HG03442 (cell line): ENCODE measurements at regions not wholly inside any gene's neighbourhood (a gene's known extent, or its start where the extent isn't known, plus 50 kb on each side); places are given as distances from the start of the nearest gene placed in this dataset.

Experiments
- ATAC-seq: cut with Tn5 transposase; IDR thresholded peaks from one replicate; pipeline ENCODE4 v1.9.1; 2021; ENCODE audit warnings: mild to moderate bottlenecking, moderate library complexity; ENCODE audit not compliant: unreplicated experiment

DNA sequence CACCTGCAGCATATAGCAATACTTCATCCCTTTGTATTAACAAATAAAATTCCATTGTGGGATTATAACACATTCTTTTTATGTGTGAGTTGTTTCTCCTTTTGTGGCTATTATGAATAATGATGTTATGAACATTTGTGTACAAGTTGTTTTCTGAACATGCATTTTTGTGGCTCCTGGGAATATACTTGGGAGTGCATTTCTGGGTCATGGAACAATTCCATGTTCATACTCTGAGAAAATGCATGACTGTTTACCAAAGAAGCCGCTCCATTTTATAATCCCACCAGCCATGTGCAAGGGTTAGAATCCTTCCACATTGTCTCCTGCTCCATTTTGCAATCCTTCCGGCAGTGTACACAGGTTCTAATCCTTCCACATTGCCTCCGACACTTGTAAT, 713.8 kb downstream of the TBC1D22A start:
- no peak for ATAC-seq

DNA sequence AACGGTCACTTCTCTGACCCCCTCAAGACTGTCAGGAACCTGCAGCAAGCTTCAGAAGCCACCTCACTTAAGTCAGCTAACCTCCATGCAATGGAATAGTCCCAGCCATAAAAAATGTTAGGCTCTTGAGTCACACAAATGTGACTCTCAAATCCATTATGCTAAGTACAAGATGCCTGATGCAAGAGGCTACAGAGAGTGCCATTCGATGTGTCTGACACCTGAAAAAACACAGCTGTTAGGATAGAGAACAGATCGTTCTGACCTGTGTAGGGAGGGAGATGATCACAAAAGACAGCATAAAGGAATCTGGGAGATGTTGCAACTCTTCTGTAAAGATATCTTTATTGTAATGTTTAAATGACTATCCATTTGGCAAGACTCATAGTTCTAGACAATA, 712.4 kb downstream of the TBC1D22A start:
- ATAC-seq: no peak

- no peak for ATAC-seq
Observed at GRCh38 chr22:47474464-47474863, 712.0 kb downstream of the TBC1D22A start.

GRCh38 chr22:47472636-47473035, 710.2 kb downstream of the TBC1D22A start:
- ATAC-seq: no peak

- ATAC-seq: no peak
Observed at GRCh38 chr22:47471406-47471805, 709.0 kb downstream of the TBC1D22A start.

DNA sequence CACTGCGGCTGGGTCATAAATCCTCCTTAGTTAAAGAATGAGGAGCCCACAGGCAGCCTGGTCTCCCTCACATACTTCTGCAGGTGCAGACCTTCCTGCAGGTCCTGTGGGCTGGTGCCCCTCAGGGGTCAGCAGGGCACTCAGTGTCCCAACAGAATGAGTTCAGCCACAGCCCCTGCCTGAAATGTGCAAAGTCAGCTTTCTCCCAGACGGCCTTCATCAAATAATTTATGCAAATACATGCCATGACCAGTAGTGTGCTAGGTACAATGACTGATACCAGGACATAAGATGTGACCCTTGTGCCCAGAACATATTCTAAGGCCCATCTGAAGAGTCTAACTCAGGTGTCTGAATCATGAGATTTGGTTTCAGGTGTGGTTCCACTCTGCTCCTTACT, 703.4 kb downstream of the TBC1D22A start:
- no peak for ATAC-seq

DNA sequence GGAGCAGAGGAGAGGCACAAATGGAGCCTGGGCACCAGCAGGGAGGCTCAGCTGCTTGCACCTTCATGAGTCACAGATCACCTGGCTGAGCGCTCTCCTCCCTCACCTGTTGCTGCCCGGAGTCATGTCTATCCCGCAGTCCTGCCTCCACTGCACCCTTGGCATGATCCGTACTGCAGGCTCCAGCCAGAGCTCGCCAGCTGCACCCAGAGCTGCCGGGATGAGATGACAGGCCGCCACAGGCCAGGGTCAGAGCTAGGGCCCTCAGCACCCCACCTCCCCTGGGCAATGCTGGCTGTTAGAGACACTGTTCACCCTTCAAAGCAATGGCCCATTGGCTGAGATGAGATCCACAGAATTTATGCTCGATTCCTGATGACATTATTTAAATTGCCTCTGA, 702.8 kb downstream of the TBC1D22A start:
- ATAC-seq: no peak

DNA sequence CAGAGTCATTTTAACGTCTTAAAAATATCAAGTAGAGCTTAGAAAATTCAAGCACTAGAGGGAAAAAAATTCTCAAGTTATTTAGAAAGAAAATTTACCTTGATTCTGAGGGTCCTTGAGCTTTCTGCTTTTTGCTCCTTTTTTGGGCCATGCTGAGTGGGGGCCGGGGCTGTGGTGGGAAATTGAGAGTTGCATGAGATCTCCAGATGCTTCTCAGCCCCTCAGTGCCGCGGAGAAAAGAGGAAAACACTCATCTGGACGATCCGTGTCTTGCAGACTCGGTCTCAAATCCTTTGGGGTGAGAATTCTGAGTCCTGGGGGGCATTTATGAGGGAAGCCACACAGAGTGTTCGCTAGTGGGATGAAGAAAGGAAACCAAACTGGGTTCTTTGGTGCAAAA, 700.8 kb downstream of the TBC1D22A start:
- ATAC-seq: no peak

- no peak for ATAC-seq
Observed at GRCh38 chr22:47460861-47461260, 698.4 kb downstream of the TBC1D22A start.

- ATAC-seq: no peak
Observed at GRCh38 chr22:47460176-47460575, 697.7 kb downstream of the TBC1D22A start.

DNA sequence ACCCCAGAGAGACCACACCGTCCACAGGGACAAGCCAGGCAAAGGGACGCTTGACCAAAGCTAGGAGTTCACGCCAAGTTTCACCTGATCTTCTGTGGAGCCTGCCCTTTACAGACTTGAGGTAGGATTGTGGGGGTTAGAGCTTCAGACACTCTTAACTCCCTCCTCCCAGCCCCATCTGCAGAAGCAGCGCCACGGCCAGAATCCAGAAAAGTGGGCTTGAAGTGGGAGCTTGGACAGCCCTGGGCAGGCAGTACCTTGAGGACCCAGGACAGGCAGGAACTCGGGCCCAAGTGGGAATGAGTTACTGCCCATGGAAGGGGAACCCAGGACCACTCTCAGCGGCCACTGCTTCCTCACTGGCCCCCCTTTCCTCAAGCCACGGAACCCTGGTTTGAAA, 695.9 kb downstream of the TBC1D22A start:
- no peak for ATAC-seq

GRCh38 chr22:47457509-47458300, 695.3 kb downstream of the TBC1D22A start:
- no peak for ATAC-seq

DNA sequence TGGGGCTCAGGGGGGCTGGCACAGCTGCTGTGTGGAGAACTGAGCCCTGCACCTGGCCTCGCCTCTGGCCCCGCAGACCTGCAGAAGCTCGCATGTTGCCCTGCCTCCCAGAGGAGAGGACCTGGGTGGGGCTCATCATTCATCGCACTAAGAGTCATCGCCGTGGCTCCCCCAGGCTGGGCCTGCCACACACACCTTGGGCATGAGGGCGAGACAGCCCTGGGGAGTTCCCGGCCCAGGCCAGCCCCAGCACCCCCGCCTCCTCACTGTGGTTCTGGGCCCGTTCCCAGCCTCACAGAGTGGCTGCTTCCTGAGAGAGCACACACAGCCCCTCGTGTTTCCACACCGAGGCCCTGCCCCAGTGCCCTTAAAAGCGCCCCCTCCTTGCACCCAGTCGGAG, 694.6 kb downstream of the TBC1D22A start:
- no peak for ATAC-seq

DNA sequence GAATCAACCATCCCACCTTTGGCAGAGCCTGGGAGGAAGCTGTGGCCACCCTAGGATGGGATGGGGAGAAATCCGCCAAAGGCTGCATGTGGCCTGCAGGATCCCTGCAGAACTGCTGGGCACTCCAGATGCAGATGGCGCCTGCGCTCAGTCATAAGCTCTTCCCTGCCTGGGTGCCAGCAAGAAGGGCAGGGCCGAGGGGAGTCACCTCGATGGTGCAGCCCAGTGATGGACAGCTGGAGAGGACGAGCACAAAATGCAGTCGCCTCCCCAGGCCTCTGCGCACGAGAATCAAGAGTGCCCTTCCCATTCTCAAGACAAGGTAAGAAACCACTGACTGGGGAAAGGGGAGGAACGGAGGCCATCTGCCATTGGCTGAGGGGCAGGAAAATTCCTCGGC, 693.6 kb downstream of the TBC1D22A start:
- no peak for ATAC-seq

GRCh38 chr22:47453049-47453448, 690.6 kb downstream of the TBC1D22A start:
- ATAC-seq: no peak

GRCh38 chr22:47452184-47452583, 689.7 kb downstream of the TBC1D22A start:
- no peak for ATAC-seq

- ATAC-seq: no peak
Observed at GRCh38 chr22:47450876-47451475, 688.5 kb downstream of the TBC1D22A start.

DNA sequence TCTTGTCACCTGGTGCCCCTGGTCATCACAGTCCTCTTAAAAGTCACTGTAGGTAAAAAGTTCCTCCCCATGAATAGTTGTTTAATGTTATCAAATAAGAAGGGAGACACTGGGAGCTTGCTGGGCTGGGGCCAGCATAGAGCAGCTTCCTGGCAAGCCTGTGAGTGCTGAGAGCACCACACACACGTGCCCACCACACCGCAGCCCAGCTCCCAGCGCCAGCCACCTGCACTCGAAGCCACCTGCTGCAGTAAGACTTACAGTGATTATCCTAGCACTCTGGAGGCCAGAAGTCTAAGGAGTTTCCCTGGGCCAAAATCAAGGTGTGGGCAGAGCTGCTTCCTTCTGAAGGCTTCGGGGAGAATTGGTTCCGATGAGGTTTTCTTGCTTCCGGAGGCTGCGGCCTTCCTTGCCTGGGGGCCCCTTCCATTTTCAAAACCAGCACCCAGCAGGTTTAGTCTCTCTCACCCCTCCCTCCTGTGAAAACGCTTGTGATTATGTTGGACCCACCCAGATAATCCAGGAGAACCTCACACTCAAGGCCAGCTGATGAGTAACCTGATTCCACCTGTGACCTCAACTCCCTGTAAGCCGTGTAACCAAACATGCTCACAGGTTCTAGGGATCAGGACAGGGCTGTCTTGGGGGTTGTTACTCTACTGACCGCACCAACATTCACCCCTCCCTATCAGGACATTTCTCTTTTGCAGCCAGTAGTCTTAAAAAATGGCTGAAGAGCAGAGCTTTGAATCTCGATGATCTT, 687.2 kb downstream of the TBC1D22A start:
- ATAC-seq: no peak

DNA sequence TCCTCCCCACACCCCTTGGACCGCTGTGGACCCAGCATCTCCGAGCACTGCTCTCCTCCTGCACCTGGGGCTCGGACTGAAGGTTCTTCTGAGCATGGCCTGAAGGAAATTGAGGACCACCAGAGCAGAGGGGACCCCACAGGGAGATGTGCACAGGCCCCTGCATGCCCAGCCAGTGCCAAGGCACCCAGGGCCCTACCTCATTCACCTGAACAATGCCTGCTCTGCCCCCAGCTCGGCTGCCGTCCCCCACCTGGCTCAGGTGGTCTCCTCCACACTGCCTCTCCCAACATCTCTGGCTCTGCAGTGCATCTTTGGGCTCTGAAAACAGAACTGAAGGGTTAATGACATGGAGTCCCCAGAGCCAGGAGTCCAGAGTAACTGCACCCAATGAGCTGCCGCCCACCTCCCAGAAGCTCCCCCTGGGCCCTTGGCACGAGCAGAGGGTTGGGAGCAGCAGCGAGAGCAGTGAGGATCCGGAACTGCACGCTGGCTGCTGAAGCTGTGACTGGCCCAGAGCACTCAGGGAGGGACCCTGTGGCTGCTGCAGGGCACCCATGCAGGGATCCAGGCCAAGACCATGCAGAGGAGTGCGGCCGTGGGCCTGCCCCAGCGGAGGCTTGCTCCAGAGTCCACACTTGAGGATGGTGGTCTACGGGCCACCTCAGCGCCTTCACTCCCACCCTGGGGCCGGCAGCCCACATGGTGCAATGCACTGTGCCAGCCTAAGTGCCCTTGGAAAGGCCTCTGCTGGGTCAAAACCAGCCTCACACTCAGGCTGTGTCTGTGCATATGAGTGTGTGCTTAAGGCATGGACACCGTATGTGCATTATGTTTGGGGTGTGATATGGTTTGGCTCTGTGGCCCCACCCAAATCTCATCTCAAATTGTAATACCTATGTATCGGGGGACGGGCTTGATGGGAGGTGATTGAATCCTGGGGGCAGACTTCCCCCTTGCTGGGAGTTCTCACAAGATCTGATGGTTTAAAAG, 686.1 kb downstream of the TBC1D22A start:
- no peak for ATAC-seq
